ENCODE measurements at regions not wholly inside any gene's neighbourhood (a gene's known extent, or its start where the extent isn't known, plus 50 kb on each side); places are given as distances from the start of the nearest gene placed in this dataset.

- Histone ChIP-seq H3K36me3 (no peaks in the 10 kb centered on the region), H3K4me1 (no peaks in the 10 kb centered on the region), H3K27ac (no peak overlapping the region), H3K4me3 (no peak overlapping the region), H3K9me3 (no peaks in the 10 kb centered on the region), H3K27me3 (no peaks in the 10 kb centered on the region)
- TF ChIP-seq, protein P1, sequence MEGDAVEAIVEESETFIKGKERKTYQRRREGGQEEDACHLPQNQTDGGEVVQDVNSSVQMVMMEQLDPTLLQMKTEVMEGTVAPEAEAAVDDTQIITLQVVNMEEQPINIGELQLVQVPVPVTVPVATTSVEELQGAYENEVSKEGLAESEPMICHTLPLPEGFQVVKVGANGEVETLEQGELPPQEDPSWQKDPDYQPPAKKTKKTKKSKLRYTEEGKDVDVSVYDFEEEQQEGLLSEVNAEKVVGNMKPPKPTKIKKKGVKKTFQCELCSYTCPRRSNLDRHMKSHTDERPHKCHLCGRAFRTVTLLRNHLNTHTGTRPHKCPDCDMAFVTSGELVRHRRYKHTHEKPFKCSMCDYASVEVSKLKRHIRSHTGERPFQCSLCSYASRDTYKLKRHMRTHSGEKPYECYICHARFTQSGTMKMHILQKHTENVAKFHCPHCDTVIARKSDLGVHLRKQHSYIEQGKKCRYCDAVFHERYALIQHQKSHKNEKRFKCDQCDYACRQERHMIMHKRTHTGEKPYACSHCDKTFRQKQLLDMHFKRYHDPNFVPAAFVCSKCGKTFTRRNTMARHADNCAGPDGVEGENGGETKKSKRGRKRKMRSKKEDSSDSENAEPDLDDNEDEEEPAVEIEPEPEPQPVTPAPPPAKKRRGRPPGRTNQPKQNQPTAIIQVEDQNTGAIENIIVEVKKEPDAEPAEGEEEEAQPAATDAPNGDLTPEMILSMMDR (IDR thresholded peaks at IDR 0.05) = no peak
- no peak for TF ChIP-seq POLR2AphosphoS5 (IDR thresholded peaks at IDR 0.05)
- TF ChIP-seq POLR2A (IDR thresholded peaks at IDR 0.05) = no peak
- intact Hi-C loops (cut with DNase I; ENCODE audit: low total_unique reads) = no loop called here
- DNase-seq (ENCODE audit: low spot score in 2 of 2) = no peak
Observed at GRCh38 chr12:114903083-114903691, 219.2 kb upstream of the TBX3 start.

GRCh38 chr12:114902665-114903064, 218.7 kb upstream of the TBX3 start:
- Histone ChIP-seq H3K9me3 (no peaks in the 10 kb centered on the region), H3K27me3 (no peaks in the 10 kb centered on the region), H3K36me3 (no peaks in the 10 kb centered on the region), H3K4me1 (no peaks in the 10 kb centered on the region), H3K4me3 (no peak overlapping the region), H3K27ac (no peak overlapping the region)
- no peak for TF ChIP-seq POLR2A (IDR thresholded peaks at IDR 0.05)
- TF ChIP-seq, protein P1 (IDR thresholded peaks at IDR 0.05) = no peak
- no peak for TF ChIP-seq POLR2AphosphoS5 (IDR thresholded peaks at IDR 0.05)
- intact Hi-C loops (cut with DNase I; ENCODE audit: low total_unique reads) = no loop called here
- no peak for DNase-seq (ENCODE audit: low spot score in 2 of 2)

DNA sequence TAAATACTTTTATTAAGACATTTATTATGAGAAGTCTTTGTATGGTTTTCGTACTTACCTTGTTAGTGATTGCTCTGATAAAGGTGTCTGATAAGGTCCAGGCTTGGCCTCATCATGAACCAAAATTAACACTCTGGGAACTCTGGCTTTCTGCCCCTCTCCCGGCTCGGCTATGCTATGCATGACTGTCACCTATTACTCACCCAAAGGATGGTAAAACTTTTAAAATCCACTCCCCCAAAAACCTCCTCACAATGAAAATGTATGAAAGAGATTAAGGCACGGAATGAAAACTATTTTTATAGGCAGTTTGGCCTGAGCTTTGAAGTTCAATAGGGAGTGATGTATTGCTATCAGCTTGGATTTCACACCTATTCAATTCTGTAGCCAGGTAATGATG, 217.3 kb upstream of the TBX3 start:
- no peak for TF ChIP-seq POLR2AphosphoS5 (IDR thresholded peaks at IDR 0.05)
- no peak for TF ChIP-seq POLR2A (IDR thresholded peaks at IDR 0.05)
- TF ChIP-seq, protein P1 (IDR thresholded peaks at IDR 0.05) = no peak
- Histone ChIP-seq H3K4me3 (no peak overlapping the region), H3K27me3 (no peaks in the 10 kb centered on the region), H3K9me3 (no peaks in the 10 kb centered on the region), H3K4me1 (no peaks in the 10 kb centered on the region), H3K36me3 (no peaks in the 10 kb centered on the region), H3K27ac (no peak overlapping the region)
- DNase-seq (ENCODE audit: low spot score in 2 of 2) = no peak
- intact Hi-C loops (cut with DNase I; ENCODE audit: low total_unique reads) = no loop called here

- intact Hi-C loops (cut with DNase I; ENCODE audit: low total_unique reads) = no loop called here
- DNase-seq (ENCODE audit: low spot score in 2 of 2) = no peak
- Histone ChIP-seq H3K27ac (no peak overlapping the region), H3K36me3 (no peaks in the 10 kb centered on the region), H3K4me1 (no peaks in the 10 kb centered on the region), H3K4me3 (no peak overlapping the region), H3K27me3 (no peaks in the 10 kb centered on the region), H3K9me3 (no peaks in the 10 kb centered on the region)
- TF ChIP-seq, protein P1 (IDR thresholded peaks at IDR 0.05) = no peak
- TF ChIP-seq POLR2A (IDR thresholded peaks at IDR 0.05) (no peak), POLR2AphosphoS5 (IDR thresholded peaks at IDR 0.05) (no peak)
Observed at GRCh38 chr12:114898159-114898558, 214.2 kb upstream of the TBX3 start.

GRCh38 chr12:114895827-114896226, 211.9 kb upstream of the TBX3 start:
- intact Hi-C loops (cut with DNase I; ENCODE audit: low total_unique reads) = no loop called here
- Histone ChIP-seq H3K36me3 (no peaks in the 10 kb centered on the region), H3K4me3 (no peak overlapping the region), H3K27me3 (no peaks in the 10 kb centered on the region), H3K9me3 (no peaks in the 10 kb centered on the region), H3K27ac (no peak overlapping the region), H3K4me1 (no peaks in the 10 kb centered on the region)
- no peak for DNase-seq (ENCODE audit: low spot score in 2 of 2)
- TF ChIP-seq, protein P1 (IDR thresholded peaks at IDR 0.05) = no peak
- TF ChIP-seq POLR2A (IDR thresholded peaks at IDR 0.05) (no peak), POLR2AphosphoS5 (IDR thresholded peaks at IDR 0.05) (no peak)
